Mesendoderm (in vitro differentiated cells): ENCODE measurements at regions not wholly inside any gene's neighbourhood (a gene's known extent, or its start where the extent isn't known, plus 50 kb on each side); places are given as distances from the start of the nearest gene placed in this dataset.

ENCODE experiments used
- DNase-seq: peaks from one replicate; pipeline ENCODE4 v3.0.0; 2013
- H2AK5ac ChIP-seq: 2 replicates; pipeline ENCODE4 v1.6.1; 2013; ENCODE audit warnings: low read length, inconsistent platforms
- H2BK120ac ChIP-seq: 2 replicates; pipeline ENCODE4 v1.6.1; 2013; ENCODE audit warnings: low read depth, mild to moderate bottlenecking, low read length, moderate library complexity, mixed read lengths
- H2BK15ac ChIP-seq: replicated peaks from 2 replicates; pipeline ENCODE4 v1.6.1; 2013; ENCODE audit warnings: low read depth, mild to moderate bottlenecking, moderate library complexity
- H2BK5ac ChIP-seq: 2 replicates; pipeline ENCODE4 v1.6.1; 2013; ENCODE audit warnings: low read length, inconsistent platforms
- H3K18ac ChIP-seq: 2 replicates; pipeline ENCODE4 v1.6.1; 2013; ENCODE audit warnings: mild to moderate bottlenecking, low read length, mixed read lengths
- H3K23ac ChIP-seq: one replicate; pipeline ENCODE4 v1.6.1; 2013; ENCODE audit warnings: low read length
- H3K27ac ChIP-seq: 2 replicates; pipeline ENCODE4 v1.5.1; 2013; ENCODE audit warnings: low read depth, mild to moderate bottlenecking, inconsistent platforms, low read length, moderate library complexity
- H3K27me3 ChIP-seq: 2 replicates; pipeline ENCODE4 v1.6.1; 2013; ENCODE audit warnings: low read length, control low read depth, mild to moderate bottlenecking, inconsistent platforms; ENCODE audit not compliant: insufficient read depth, poor library complexity
- H3K36me3 ChIP-seq: 2 replicates; pipeline ENCODE4 v1.6.1; 2013; ENCODE audit warnings: low read length, inconsistent platforms; ENCODE audit not compliant: control insufficient read depth, insufficient read depth
- H3K4ac ChIP-seq: one replicate; pipeline ENCODE4 v1.6.1; 2013; ENCODE audit warnings: low read depth, mild to moderate bottlenecking, low read length, moderate library complexity
- H3K4me1 ChIP-seq: 2 replicates; pipeline ENCODE4 v1.6.1; 2013; ENCODE audit warnings: low read depth, low read length, inconsistent platforms; ENCODE audit not compliant: control insufficient read depth
- H3K4me2 ChIP-seq: 2 replicates; pipeline ENCODE4 v1.6.1; 2013; ENCODE audit warnings: low read length
- H3K4me3 ChIP-seq: 2 replicates; pipeline ENCODE4 v1.5.1; 2013; ENCODE audit warnings: mild to moderate bottlenecking, low read length
- H3K56ac ChIP-seq: one replicate; pipeline ENCODE4 v1.6.1; 2013; ENCODE audit warnings: low read length
- H3K79me1 ChIP-seq: 2 replicates; pipeline ENCODE4 v1.6.1; 2013; ENCODE audit warnings: low read length, inconsistent platforms
- H3K79me2 ChIP-seq: 2 replicates; pipeline ENCODE4 v1.6.1; 2013; ENCODE audit warnings: mild to moderate bottlenecking, low read length; ENCODE audit not compliant: control insufficient read depth, insufficient read depth
- H3K9ac ChIP-seq: 2 replicates; pipeline ENCODE4 v1.6.1; 2013; ENCODE audit warnings: low read length, inconsistent platforms
- H4K5ac ChIP-seq: one replicate; pipeline ENCODE4 v1.6.1; 2013; ENCODE audit warnings: low read length
- H4K8ac ChIP-seq: one replicate; pipeline ENCODE4 v1.6.1; 2013; ENCODE audit warnings: low read depth, mild to moderate bottlenecking, control low read depth, low read length, moderate library complexity
- WGBS: extraction: QIAGEN DNeasy Blood & Tissue Kit; methylation state at CpG from one replicate; pipeline ENCODE4 v1.1.7; 2013; ENCODE audit warnings: low lambda C conversion rate, missing lambda C conversion rate; ENCODE audit not compliant: insufficient coverage; ENCODE audit errors: extremely low coverage; 5-methylcytosine and 5-hydroxymethylcytosine counted together

- no CpG with 5 or more reads among the region's 3 CpGs for WGBS
- Histone ChIP-seq H3K18ac (no peak overlapping the region), H3K9ac (no peak overlapping the region), H2BK15ac (no peak overlapping the region), H3K4me1 (no peaks in the 10 kb centered on the region), H3K4ac (no peak overlapping the region), H3K27ac (no peak overlapping the region), H3K4me2 (no peak overlapping the region), H4K5ac (no peak overlapping the region), H2AK5ac (no peak overlapping the region), H3K23ac (no peak overlapping the region), H3K56ac (no peak overlapping the region), H2BK5ac (no peak overlapping the region), H3K4me3 (no peak overlapping the region), H3K79me2 (no peaks in the 10 kb centered on the region), H3K27me3 (no peaks in the 10 kb centered on the region), H3K36me3 (no peaks in the 10 kb centered on the region), H4K8ac (no peak overlapping the region), H2BK120ac (no peak overlapping the region), H3K79me1 (no peaks in the 10 kb centered on the region)
- DNase-seq = peak; percentile 64
Measured at GRCh38 chr12:24152270-24152669, 202.8 kb upstream of the SOX5 start.

GRCh38 chr12:24143928-24144327 is 194.5 kb upstream of the SOX5 start:
- Histone ChIP-seq H3K9ac (no peak overlapping the region), H3K56ac (no peak overlapping the region), H4K8ac (no peak overlapping the region), H3K18ac (no peak overlapping the region), H3K36me3 (no peaks in the 10 kb centered on the region), H2BK5ac (no peak overlapping the region), H3K23ac (no peak overlapping the region), H2AK5ac (no peak overlapping the region), H3K4me3 (no peak overlapping the region), H3K27me3 (no peaks in the 10 kb centered on the region), H3K4me1 (no peaks in the 10 kb centered on the region), H2BK15ac (no peak overlapping the region), H3K4me2 (no peak overlapping the region), H3K79me1 (no peaks in the 10 kb centered on the region), H3K27ac (no peak overlapping the region), H4K5ac (no peak overlapping the region), H3K4ac (no peak overlapping the region), H3K79me2 (no peaks in the 10 kb centered on the region), H2BK120ac (no peak overlapping the region)
- DNase-seq = no peak

- H3K4ac ChIP-seq = no peak overlapping the region
- no peak overlapping the region for H3K27ac ChIP-seq
- H2BK15ac ChIP-seq = no peak overlapping the region
- H3K18ac ChIP-seq = peak overlapping the region; percentile 68
- no peak overlapping the region for H3K4me3 ChIP-seq
- H3K56ac ChIP-seq = no peak overlapping the region
- H3K23ac ChIP-seq = no peak overlapping the region
- no peak for DNase-seq
- no peak overlapping the region for H2BK120ac ChIP-seq
- WGBS = no CpG with 5 or more reads among the region's 9 CpGs
- H3K36me3 ChIP-seq = no peaks in the 10 kb centered on the region
- no peak overlapping the region for H4K8ac ChIP-seq
- no peak overlapping the region for H2AK5ac ChIP-seq
- H3K79me2 ChIP-seq = no peaks in the 10 kb centered on the region
- no peak overlapping the region for H3K4me2 ChIP-seq
- no peak overlapping the region for H4K5ac ChIP-seq
- no peaks in the 10 kb centered on the region for H3K79me1 ChIP-seq
- H3K9ac ChIP-seq = no peak overlapping the region
- no peak overlapping the region for H2BK5ac ChIP-seq
- no peaks in the 10 kb centered on the region for H3K27me3 ChIP-seq
- H3K4me1 ChIP-seq = peaks cover 8% of the 10 kb centered on the region
Measured at GRCh38 chr12:24139035-24139434, 189.6 kb upstream of the SOX5 start.

GRCh38 chr12:24138041-24138440 is 188.6 kb upstream of the SOX5 start:
- Histone ChIP-seq H3K36me3 (no peaks in the 10 kb centered on the region), H3K4me3 (no peak overlapping the region), H4K5ac (no peak overlapping the region), H3K56ac (no peak overlapping the region), H3K4ac (no peak overlapping the region), H2BK120ac (no peak overlapping the region), H3K27me3 (no peaks in the 10 kb centered on the region), H3K4me2 (no peak overlapping the region), H3K79me2 (no peaks in the 10 kb centered on the region), H3K23ac (no peak overlapping the region), H3K79me1 (no peaks in the 10 kb centered on the region), H2BK15ac (no peak overlapping the region), H3K27ac (no peak overlapping the region), H3K4me1 (peaks cover 10% of the 10 kb centered on the region), H3K18ac (no peak overlapping the region), H2AK5ac (no peak overlapping the region), H3K9ac (no peak overlapping the region), H4K8ac (no peak overlapping the region), H2BK5ac (no peak overlapping the region)
- no CpG with 5 or more reads among the region's 6 CpGs for WGBS
- no peak for DNase-seq

GRCh38 chr12:24135158-24135850 is 185.8 kb upstream of the SOX5 start:
- no peak overlapping the region for H2BK120ac ChIP-seq
- no peaks in the 10 kb centered on the region for H3K27me3 ChIP-seq
- H3K4me2 ChIP-seq = no peak overlapping the region
- no peaks in the 10 kb centered on the region for H3K79me1 ChIP-seq
- H4K5ac ChIP-seq = no peak overlapping the region
- H2AK5ac ChIP-seq = no peak overlapping the region
- peaks cover 14% of the 10 kb centered on the region for H3K4me1 ChIP-seq
- peak; percentile 78 for DNase-seq
- no peak overlapping the region for H3K9ac ChIP-seq
- H4K8ac ChIP-seq = no peak overlapping the region
- H3K79me2 ChIP-seq = no peaks in the 10 kb centered on the region
- H3K27ac ChIP-seq = peak overlapping the region; percentile 2
- no peak overlapping the region for H3K56ac ChIP-seq
- no CpG with 5 or more reads among the region's 5 CpGs for WGBS
- no peaks in the 10 kb centered on the region for H3K36me3 ChIP-seq
- peak overlapping the region; percentile 20 for H3K4ac ChIP-seq
- no peak overlapping the region for H3K23ac ChIP-seq
- H3K18ac ChIP-seq = no peak overlapping the region
- no peak overlapping the region for H3K4me3 ChIP-seq
- no peak overlapping the region for H2BK15ac ChIP-seq
- H2BK5ac ChIP-seq = peak overlapping the region; percentile 14

- H3K27ac ChIP-seq = no peak overlapping the region
- H2BK120ac ChIP-seq = no peak overlapping the region
- H3K4ac ChIP-seq = no peak overlapping the region
- no peak overlapping the region for H4K8ac ChIP-seq
- no peak overlapping the region for H3K4me2 ChIP-seq
- no peak overlapping the region for H3K56ac ChIP-seq
- H3K36me3 ChIP-seq = no peaks in the 10 kb centered on the region
- H3K18ac ChIP-seq = no peak overlapping the region
- H3K23ac ChIP-seq = no peak overlapping the region
- H3K79me2 ChIP-seq = no peaks in the 10 kb centered on the region
- H3K4me3 ChIP-seq = no peak overlapping the region
- no peak overlapping the region for H4K5ac ChIP-seq
- peak; percentile 92 for DNase-seq
- no peak overlapping the region for H2BK15ac ChIP-seq
- no peak overlapping the region for H3K9ac ChIP-seq
- H2AK5ac ChIP-seq = no peak overlapping the region
- H3K79me1 ChIP-seq = no peaks in the 10 kb centered on the region
- no peak overlapping the region for H2BK5ac ChIP-seq
- peaks cover 14% of the 10 kb centered on the region for H3K4me1 ChIP-seq
- H3K27me3 ChIP-seq = no peaks in the 10 kb centered on the region
Measured at GRCh38 chr12:24134092-24134491, 184.6 kb upstream of the SOX5 start.
